Immature natural killer cell (primary cell): ENCODE measurements at regions not wholly inside any gene's neighbourhood (a gene's known extent, or its start where the extent isn't known, plus 50 kb on each side); places are given as distances from the start of the nearest gene placed in this dataset.
"Not testable (repeated sequence)": the region's sequence is repeated elsewhere in the genome, so short reads cannot be mapped to it uniquely, and the experiment has no call there.

Experiments used
- DNase-seq, 3 donors: peaks; one replicate each; pipeline ENCODE4 v3.0.0; 2022; ENCODE audit warnings: mixed read lengths in 1 of 3
- H3K27ac Mint-ChIP-seq, 6 donors: one replicate each; pipeline ENCODE4 v1.8.0; 2020; ENCODE audit warnings: mixed read lengths in 6 of 6, mild to moderate bottlenecking in 5 of 6, inconsistent platforms in 4 of 6, moderate library complexity in 3 of 6
- H3K27me3 Mint-ChIP-seq, 3 donors: one replicate each; pipeline ENCODE4 v1.8.0; 2020 to 2021; ENCODE audit warnings: low read depth in 3 of 3, mild to moderate bottlenecking in 3 of 3, mixed read lengths in 3 of 3, moderate library complexity in 3 of 3, inconsistent platforms in 1 of 3
- H3K36me3 Mint-ChIP-seq, 3 donors: one replicate each; pipeline ENCODE4 v1.8.0; 2020; ENCODE audit warnings: mixed read lengths in 3 of 3, inconsistent platforms in 2 of 3, mild to moderate bottlenecking in 2 of 3
- H3K4me1 Mint-ChIP-seq, 2 donors: one replicate each; pipeline ENCODE4 v1.8.0; 2020; ENCODE audit warnings: inconsistent platforms in 2 of 2, mild to moderate bottlenecking in 2 of 2, mixed read lengths in 2 of 2, moderate library complexity in 1 of 2
- H3K4me3 Mint-ChIP-seq, 5 donors: one replicate each; pipeline ENCODE4 v1.8.0; 2020; ENCODE audit warnings: mild to moderate bottlenecking in 5 of 5, mixed read lengths in 5 of 5, inconsistent platforms in 3 of 5, moderate library complexity in 3 of 5
- H3K9me3 Mint-ChIP-seq, 6 donors: one replicate each; pipeline ENCODE4 v1.8.0; 2020; ENCODE audit warnings: mild to moderate bottlenecking in 6 of 6, mixed read lengths in 6 of 6, inconsistent platforms in 4 of 6, moderate library complexity in 3 of 6

GRCh38 chr4:49140351-49140750, 154.3 kb downstream of the CWH43 start:
- not testable (repeated sequence) for H3K27me3 Mint-ChIP-seq, H3K27ac Mint-ChIP-seq, H3K4me1 Mint-ChIP-seq, DNase-seq
- Mint-ChIP-seq H3K36me3 (peaks cover 28 to 38% (median 32%) of the 10 kb centered on the region in 3 donors), H3K9me3 (peaks cover 31 to 55% (median 49%) of the 10 kb centered on the region in 6 donors), H3K4me3 (peak overlapping the region in 1 of 5 donors; percentile 1)

GRCh38 chr4:49141955-49142354, 155.9 kb downstream of the CWH43 start:
- H3K36me3 Mint-ChIP-seq, result peaks cover 29 to 40% (median 33%) of the 10 kb centered on the region in 3 donors
- not testable (repeated sequence) for H3K27me3 Mint-ChIP-seq, DNase-seq, H3K27ac Mint-ChIP-seq, H3K4me1 Mint-ChIP-seq, H3K4me3 Mint-ChIP-seq
- H3K9me3 Mint-ChIP-seq, result peaks cover 32 to 66% (median 62%) of the 10 kb centered on the region in 6 donors

DNA sequence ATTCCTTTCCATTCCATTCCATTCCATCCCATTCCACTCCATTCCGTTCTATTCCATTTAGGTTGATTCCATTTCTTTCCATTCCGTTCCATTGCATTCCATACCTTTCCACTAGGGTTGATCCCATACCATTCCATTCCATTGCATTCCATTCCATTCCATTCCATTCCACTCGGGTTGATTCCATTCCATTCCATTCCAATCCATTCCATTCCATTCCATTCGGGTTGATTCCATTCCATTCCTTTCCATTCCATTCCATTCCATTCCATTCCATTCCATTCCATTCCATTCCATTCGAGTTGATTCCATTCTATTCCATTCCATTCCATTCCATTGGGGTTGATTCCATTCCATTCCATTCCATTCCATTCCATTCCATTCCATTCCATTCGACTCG, 161.1 kb downstream of the CWH43 start:
- peaks cover 47 to 95% (median 90%) of the 10 kb centered on the region in 6 donors for H3K9me3 Mint-ChIP-seq
- not testable (repeated sequence) for H3K27ac Mint-ChIP-seq, DNase-seq, H3K27me3 Mint-ChIP-seq, H3K4me1 Mint-ChIP-seq
- peak overlapping the region in 1 of 5 donors; percentile 0 for H3K4me3 Mint-ChIP-seq
- H3K36me3 Mint-ChIP-seq, result peaks cover 38 to 55% (median 44%) of the 10 kb centered on the region in 3 donors

DNA sequence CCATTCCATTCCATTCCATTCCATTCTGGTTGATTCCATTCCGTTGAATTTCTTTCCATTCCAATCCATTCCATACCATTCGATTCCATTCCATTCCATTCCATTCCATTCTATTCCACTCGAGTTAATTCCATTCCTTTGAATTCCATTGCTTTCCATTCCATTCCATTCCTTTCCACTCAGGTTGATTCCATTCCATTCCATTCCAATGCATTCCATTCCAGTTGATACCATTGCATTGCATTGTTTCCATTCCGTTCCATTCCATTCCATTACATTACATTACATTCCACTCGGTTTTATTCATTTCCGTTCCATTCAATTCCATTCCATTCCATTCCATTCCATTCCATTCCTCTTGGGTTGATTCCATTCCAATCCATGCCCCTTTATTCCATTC, 161.5 kb downstream of the CWH43 start:
- not testable (repeated sequence) for H3K27ac Mint-ChIP-seq, H3K4me3 Mint-ChIP-seq, DNase-seq, H3K27me3 Mint-ChIP-seq, H3K4me1 Mint-ChIP-seq
- peaks cover 38 to 55% (median 44%) of the 10 kb centered on the region in 3 donors for H3K36me3 Mint-ChIP-seq
- H3K9me3 Mint-ChIP-seq, result peaks cover 47 to 100% (median 95%) of the 10 kb centered on the region in 6 donors

GRCh38 chr4:49149006-49149975, 163.2 kb downstream of the CWH43 start:
- H3K27ac Mint-ChIP-seq, H3K4me1 Mint-ChIP-seq: not testable (repeated sequence)
- Mint-ChIP-seq H3K36me3 (peaks cover 46 to 55% (median 47%) of the 10 kb centered on the region in 3 donors), H3K4me3 (peak overlapping the region in 1 of 5 donors; percentile 2), H3K9me3 (peaks cover 54 to 100% (median 96%) of the 10 kb centered on the region in 6 donors), H3K27me3 (peaks cover 5 to 10% (median 8%) of the 10 kb centered on the region in 3 donors)
- peak in 2 of 3 donors; percentile 7 to 19 for DNase-seq

DNA sequence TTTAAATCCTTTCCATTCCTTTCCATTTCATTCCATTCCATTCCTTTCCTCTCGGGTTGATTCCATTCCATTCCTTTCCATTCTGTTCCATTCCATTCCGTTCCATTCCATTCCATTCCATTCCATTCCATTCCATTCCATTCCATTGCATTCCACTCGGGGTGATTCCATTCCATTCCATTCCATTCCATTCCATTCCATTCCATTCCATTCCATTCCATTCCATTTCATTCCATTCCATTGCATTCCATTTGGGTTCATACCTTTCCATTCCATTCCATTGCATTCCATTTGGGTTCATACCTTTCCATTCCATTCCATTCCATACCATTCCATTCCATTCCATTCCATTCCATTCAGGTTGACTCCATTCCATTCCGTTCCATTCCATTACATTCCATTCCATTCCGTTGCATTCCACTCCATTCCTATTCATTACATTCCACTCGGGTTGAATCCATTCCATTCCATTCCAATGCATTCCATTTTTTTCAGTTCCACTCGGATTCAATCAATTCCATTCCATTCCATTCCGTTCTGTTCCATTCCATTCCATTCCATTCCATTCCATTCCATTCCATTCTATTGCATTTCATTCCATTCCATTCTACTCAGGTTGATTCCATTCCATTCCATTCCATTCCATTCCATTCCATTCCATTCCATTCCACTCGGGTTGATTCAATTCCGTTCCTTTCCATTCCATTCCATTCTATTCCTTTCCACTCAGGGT, 164.4 kb downstream of the CWH43 start:
- Mint-ChIP-seq H3K36me3 (peaks cover 49 to 58% (median 52%) of the 10 kb centered on the region in 3 donors), H3K4me3 (peak overlapping the region in 1 of 5 donors; percentile 6), H3K9me3 (peaks cover 56 to 100% (median 97%) of the 10 kb centered on the region in 6 donors), H3K27me3 (peaks cover 8 to 11% (median 8%) of the 10 kb centered on the region in 3 donors)
- H3K27ac Mint-ChIP-seq, DNase-seq, H3K4me1 Mint-ChIP-seq: not testable (repeated sequence)

- H3K27me3 Mint-ChIP-seq, result not testable (repeated sequence)
- peaks cover 67 to 99% (median 97%) of the 10 kb centered on the region in 6 donors for H3K9me3 Mint-ChIP-seq
Observed at GRCh38 chr4:49153011-49153410, 166.9 kb downstream of the CWH43 start.

GRCh38 chr4:49154308-49155103, 168.4 kb downstream of the CWH43 start:
- peak overlapping the region in 1 of 5 donors; percentile 0 for H3K4me3 Mint-ChIP-seq
- H3K27me3 Mint-ChIP-seq, DNase-seq, H3K27ac Mint-ChIP-seq, H3K4me1 Mint-ChIP-seq: not testable (repeated sequence)
- peaks cover 46 to 57% (median 51%) of the 10 kb centered on the region in 3 donors for H3K36me3 Mint-ChIP-seq
- peaks cover 66 to 92% (median 88%) of the 10 kb centered on the region in 6 donors for H3K9me3 Mint-ChIP-seq

More at GRCh38 chr4:49153011-49153410, 166.9 kb downstream of the CWH43 start:
- not testable (repeated sequence) for DNase-seq, H3K4me1 Mint-ChIP-seq, H3K27ac Mint-ChIP-seq
- peak overlapping the region in 1 of 5 donors; percentile 8 for H3K4me3 Mint-ChIP-seq
- H3K36me3 Mint-ChIP-seq, result peaks cover 50 to 64% (median 57%) of the 10 kb centered on the region in 3 donors

- H3K27me3 Mint-ChIP-seq, DNase-seq, H3K4me1 Mint-ChIP-seq, H3K27ac Mint-ChIP-seq: not testable (repeated sequence)
- Mint-ChIP-seq H3K4me3 (peak overlapping the region in 1 of 5 donors; percentile 3), H3K9me3 (peaks cover 60 to 84% (median 81%) of the 10 kb centered on the region in 6 donors), H3K36me3 (peaks cover 41 to 52% (median 46%) of the 10 kb centered on the region in 3 donors)
Observed at GRCh38 chr4:49155270-49155669, 169.2 kb downstream of the CWH43 start.

DNA sequence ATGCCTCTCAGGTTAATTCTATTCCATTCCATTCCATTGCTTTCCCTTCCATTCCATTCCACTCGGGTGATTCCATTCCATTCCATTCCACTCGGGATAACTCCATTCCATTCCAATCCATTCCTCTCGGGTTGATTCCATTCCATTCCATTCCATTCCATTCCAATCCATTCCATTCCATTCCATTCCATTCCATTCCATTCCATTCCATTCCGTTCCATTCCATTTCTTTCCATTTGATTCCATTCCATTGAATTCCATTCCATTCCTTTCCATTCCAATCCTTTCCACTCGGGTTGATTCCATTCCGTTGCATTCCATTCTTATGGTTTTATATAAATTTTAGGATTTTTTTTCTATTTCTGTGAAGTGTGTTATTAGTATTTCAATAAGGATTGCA, 170.2 kb downstream of the CWH43 start:
- H3K9me3 Mint-ChIP-seq, result peaks cover 51 to 74% (median 71%) of the 10 kb centered on the region in 6 donors

GRCh38 chr4:49157630-49158029, 171.6 kb downstream of the CWH43 start:
- not testable (repeated sequence) for H3K4me1 Mint-ChIP-seq, DNase-seq, H3K4me3 Mint-ChIP-seq, H3K27me3 Mint-ChIP-seq, H3K27ac Mint-ChIP-seq
- Mint-ChIP-seq H3K9me3 (peaks cover 51 to 61% (median 60%) of the 10 kb centered on the region in 6 donors), H3K36me3 (peaks cover 33 to 43% (median 39%) of the 10 kb centered on the region in 3 donors)

More for the DNA sequence above, 170.2 kb downstream of the CWH43 start:
- not testable (repeated sequence) for DNase-seq, H3K4me1 Mint-ChIP-seq, H3K27me3 Mint-ChIP-seq, H3K27ac Mint-ChIP-seq
- H3K36me3 Mint-ChIP-seq, result peaks cover 33 to 43% (median 39%) of the 10 kb centered on the region in 3 donors
- H3K4me3 Mint-ChIP-seq, result peak overlapping the region in 1 of 5 donors; percentile 0

DNA sequence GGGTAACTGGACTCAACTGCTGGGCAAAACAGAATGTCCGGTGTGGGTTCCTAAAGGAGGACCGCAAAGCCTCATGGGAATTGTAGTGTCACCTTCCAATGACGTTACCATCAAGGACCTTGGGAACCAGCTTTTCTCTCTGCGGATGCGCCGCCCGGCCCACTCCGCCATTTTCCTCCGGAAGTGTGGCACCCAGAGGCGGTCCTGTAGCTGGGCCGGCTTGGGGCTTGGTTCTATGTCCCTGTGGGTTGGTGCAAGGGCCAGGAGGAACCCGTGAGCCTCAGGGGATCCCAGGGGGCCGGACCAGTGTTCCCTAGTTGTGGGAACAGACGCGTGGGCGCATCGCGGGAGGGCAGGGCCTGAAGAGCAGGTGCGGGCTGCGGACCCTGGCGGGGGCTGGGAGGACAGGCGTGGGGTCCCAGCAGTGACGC, 175.1 kb downstream of the CWH43 start:
- Mint-ChIP-seq H3K9me3 (peaks cover 21 to 27% (median 25%) of the 10 kb centered on the region in 6 donors), H3K36me3 (peaks cover 4 to 12% (median 8%) of the 10 kb centered on the region in 3 donors)
- H3K4me1 Mint-ChIP-seq, H3K27ac Mint-ChIP-seq, H3K27me3 Mint-ChIP-seq, H3K4me3 Mint-ChIP-seq, DNase-seq: not testable (repeated sequence)

GRCh38 chr4:49164916-49165315, 178.8 kb downstream of the CWH43 start:
- H3K4me1 Mint-ChIP-seq, DNase-seq, H3K4me3 Mint-ChIP-seq, H3K27ac Mint-ChIP-seq, H3K36me3 Mint-ChIP-seq, H3K9me3 Mint-ChIP-seq, H3K27me3 Mint-ChIP-seq: not testable (repeated sequence)
